KBM-7 (cell line): ENCODE measurements at regions not wholly inside any gene's neighbourhood (a gene's known extent, or its start where the extent isn't known, plus 50 kb on each side); places are given as distances from the start of the nearest gene placed in this dataset.
A peak's percentile ranks its signal among the peaks of the same experiment; 100 is the strongest.

Experiments
- DNase-seq: peaks from one replicate; pipeline ENCODE4 v3.0.0-alpha.2; 2015
- in situ Hi-C: fragments of 300-500 bp; cut with MboI; formaldehyde crosslinking; loops from 2 replicates; pipeline ENCODE4 v1.14.3; 2020; ENCODE audit warnings: low sequenced_read_pairs, low pct_unique_long_range_greater_than_20kb, mixed read lengths

DNA sequence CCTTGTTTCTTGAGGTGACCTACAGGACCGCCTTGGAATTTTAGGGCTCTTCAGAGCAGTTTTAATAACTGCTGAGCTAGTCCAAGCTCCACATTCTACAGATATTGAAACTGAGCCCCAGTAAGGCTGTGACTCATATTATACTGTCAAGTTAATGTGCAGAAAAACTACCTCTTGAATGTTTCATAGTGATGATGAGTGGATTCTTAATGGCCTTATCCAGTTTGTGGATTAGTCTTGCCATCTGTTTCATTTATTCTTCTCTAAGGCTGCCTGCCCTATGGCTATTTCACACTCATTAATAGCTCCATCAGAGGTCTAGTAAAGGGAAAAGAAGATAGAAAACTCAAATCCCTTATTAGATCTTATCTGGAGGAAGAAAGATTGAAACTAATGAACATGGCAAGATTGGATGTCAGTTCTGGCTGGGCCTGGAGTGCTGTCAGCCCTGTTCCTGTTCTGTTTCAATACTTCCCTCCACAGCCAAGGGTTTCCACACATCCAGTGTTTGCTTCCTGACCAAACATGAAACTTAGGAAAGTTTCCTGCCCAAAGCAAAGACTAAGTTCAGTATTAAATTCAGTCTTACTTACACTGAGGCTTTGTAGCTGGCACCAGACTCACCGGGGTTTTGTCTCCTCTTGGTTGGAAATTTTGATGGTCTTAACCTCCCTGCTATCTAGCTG, 215.6 kb upstream of the DMAC1 start:
- no peak for DNase-seq
- in situ Hi-C loops, result no loop called here

DNA sequence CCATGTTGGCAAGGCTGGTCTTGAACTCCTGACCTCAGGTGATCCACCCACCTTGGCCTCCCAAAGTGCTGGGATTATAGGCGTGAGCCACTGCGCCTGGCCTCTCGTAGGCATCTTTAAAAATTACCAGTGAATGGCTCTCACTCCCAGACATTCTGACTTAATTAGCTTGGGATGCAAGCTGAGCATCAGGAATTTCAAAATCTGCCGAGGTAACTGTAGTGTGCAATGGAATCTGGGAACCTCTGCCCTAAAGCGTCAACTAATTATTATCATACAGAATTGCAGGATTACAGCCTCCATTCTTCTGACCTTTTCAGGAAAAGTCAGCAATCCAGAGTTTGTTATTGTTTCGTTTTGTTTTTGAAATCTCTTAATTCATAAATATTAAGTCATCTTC, 213.4 kb upstream of the DMAC1 start:
- no peak for DNase-seq
- in situ Hi-C loops, result no loop called here

DNA sequence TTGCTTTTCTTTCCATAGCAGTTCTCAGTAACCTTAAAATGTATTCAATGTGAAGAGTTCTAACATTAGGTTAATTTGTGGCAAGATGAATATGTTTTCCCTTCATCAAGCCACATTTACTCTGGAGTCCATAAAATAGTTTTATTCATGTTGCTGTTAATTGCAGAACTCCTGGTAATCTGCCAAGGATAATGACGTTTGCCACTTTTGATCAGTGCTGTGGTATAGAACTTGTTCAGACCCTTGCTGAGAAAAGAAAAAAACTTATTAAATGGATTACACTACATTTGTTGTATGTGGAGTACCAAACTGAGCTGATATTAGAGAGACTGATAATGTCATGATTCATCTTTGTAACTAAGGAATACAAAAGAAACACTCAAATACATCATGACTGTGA, 212.4 kb upstream of the DMAC1 start:
- DNase-seq, result no peak
- in situ Hi-C loops, result no loop called here

DNA sequence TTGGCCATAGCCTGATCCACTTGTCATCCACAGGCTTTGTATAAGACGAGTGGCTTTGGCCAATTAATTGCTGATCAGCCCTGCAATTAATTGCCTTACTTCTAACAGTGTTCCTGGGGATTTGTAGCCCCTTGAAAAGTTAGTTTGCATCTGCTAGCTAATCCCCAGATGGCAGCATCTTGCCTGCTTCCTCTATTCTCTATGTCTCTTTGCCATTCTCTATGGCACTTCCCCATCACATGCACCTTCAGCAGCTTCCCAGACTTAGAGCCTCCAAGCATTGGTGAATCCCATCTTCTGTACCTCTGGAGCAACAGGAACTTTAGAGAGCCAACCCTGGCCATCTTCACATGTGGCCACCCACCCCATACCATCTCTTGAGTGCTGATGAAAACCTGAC, 197.0 kb upstream of the DMAC1 start:
- in situ Hi-C loops, result no loop called here
- no peak for DNase-seq

DNA sequence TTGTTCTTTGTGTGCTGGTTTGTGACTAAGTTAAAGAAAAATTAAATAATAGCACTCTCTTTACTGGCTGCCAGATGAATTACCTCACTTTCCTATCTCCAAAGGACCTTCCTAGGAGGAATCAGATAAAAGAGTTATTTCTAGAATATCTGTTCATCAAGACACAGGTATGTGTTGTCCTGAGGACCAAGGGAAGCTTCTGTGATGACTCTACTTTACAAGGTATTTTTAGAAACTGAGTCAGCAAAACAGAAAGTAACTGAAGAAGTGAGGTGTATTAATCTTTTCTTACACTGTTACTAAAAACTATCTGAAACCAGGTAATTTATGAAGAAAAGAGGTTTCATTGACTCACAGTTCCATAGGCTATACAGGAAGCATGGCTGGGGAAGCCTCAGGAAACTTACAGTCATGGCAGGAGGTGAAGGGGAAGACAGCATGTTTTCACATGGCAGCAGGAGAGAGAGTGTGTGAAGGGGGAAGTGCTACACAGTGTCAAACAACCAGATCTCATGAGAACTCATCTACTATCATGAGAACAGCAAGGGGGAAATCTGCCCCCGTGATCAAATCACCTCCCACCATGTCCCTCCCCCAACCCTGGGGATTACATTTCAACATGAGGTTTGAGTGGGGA, 189.2 kb upstream of the DMAC1 start:
- in situ Hi-C loops, result no loop called here

DNA sequence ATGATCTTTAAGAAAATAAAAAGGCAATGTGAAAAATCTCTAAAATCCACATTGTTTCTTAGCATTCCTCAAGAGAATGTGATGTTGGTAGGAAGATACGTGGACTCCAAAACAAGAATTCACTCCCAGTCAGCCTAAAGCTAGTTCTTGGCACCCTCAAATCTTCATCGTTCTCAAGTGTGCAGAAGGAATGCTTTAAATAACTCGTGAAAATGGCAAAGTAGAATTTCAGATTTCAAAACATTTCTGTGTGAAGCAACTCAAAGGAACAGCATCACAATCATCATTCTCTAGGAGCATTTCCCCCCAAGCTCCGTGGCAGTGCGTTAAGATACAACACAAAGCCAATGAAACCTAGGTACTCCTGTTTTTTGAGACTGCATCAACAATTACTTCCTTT, 185.1 kb upstream of the DMAC1 start:
- no peak for DNase-seq
- in situ Hi-C loops, result no loop called here

More for the DNA sequence above, 189.2 kb upstream of the DMAC1 start:
- DNase-seq, result no peak

DNA sequence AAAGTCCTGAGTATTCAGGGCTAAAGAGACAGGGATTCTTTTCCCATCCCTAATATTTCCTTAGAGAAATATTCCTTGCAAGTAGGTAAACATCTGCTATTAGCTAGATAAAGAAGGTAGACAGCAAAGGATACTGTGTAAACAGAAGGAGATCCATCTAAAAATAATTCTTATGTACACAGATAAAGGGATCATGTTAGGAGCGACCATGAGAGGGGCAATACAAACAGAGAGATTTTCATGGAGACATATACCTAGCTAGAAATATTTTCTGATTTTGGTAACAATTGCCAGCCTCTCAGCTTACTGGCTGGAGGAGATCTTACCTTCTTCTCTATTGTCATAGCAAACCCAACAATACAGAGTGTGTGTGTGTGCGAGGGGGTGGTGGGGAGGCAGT, 184.6 kb upstream of the DMAC1 start:
- no peak for DNase-seq
- in situ Hi-C loops, result no loop called here

DNA sequence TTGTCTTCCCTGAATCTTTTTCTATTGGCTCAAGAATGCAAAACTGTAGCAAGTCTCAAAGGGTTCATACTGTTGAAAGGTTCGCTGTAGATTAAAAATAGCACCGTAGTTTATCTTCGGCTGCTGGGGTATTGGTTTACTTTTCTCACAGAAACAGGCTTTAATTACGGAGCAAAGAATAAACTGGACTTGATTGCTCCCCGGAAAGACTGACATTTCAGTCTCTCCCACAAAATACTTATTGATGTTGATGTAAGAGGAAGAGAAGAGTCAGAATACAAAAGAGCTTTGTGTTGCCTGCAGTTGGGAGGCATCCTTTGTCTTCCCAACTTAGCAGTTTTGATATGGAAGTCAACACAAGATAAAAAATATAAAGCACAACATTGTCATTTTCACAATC, 183.9 kb upstream of the DMAC1 start:
- DNase-seq, result no peak
- in situ Hi-C loops, result no loop called here

DNA sequence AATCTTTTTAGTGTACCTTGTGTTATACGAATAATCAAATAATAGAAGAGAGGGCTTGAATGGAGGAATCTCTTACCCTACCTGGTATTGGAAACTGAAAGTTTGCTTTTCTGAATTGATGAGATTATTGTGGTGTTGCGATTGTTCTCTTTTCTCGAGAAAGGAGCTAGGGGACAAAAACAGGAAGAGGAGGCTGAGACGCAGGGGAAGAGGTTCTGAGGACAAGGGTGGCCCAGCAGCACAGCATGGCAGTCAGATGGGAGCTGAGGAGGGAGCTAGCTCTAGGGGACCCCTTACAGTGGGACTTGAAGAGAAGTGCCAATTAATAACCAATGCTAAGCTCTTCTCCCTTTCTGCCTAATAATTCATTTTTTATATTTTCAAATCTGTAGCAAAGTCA, 183.3 kb upstream of the DMAC1 start:
- DNase-seq, result no peak
- in situ Hi-C loops, result no loop called here

DNA sequence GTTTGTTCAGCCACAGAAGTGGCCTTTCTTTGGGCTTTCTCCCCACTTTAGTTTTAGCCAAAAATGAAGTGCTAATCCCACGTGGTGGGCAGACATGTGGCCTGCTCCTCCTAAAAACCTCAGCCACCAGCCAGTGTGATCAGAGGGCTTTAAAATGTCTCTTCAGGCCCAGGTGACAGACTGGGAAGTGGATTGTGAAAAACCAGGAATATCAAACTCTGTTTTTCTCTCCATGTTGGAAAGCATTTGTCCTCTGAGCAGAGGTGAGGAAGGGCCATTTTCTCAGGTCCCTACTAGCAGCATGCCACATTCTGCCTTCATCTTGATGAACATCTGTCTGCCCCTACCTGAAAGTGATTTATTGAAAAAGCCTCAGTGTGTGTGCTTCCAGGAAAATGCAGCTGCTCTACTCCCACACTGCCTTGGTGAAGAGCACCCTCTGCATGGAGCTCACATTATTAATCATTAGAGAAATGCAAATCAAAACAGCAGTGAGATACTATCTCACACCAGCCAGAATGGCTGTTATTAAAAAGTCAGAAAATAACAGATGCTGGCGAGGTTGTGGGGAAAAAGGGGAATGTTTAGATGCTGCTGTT, 181.2 kb upstream of the DMAC1 start:
- in situ Hi-C loops, result no loop called here
- no peak for DNase-seq

DNA sequence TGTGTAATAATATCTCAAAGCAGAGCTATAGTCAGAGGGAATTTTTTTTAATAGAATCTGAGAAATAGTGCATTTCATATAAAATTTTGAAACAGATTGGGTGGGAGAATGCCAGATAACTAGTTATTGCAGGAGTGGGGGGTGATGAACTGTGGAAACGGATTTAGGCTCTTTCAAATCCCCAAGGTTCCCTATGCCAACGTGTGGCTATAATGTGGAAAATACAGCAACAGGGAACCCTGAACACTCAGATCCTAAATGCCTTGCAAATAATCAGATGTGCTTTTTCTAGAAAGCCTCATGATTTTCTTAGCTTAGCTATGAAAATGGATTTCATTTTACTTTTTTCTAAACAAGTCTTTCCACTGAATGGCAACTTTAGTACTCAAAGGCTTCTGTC, 180.5 kb upstream of the DMAC1 start:
- in situ Hi-C loops, result no loop called here

DNA sequence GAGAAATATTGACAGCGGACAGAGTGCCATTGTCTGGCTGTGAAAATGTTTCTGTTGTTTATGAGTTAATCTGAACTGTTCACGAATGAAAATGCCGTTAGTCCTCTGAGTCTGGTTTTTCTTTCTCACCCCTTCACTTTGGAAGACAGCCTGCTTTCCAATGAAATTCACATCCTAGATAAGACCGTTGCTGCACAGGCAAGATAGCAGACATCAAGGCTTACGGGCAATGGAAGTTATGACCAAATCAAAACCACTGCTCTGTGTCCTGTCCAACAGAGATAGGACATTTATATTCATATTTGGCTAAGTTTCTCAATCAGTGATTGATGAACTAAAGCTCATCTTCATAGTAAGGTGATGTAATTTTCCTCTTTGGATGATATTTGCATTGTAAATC, 180.0 kb upstream of the DMAC1 start:
- DNase-seq, result no peak
- in situ Hi-C loops, result no loop called here

More for the DNA sequence above, 180.5 kb upstream of the DMAC1 start:
- DNase-seq, result no peak

DNA sequence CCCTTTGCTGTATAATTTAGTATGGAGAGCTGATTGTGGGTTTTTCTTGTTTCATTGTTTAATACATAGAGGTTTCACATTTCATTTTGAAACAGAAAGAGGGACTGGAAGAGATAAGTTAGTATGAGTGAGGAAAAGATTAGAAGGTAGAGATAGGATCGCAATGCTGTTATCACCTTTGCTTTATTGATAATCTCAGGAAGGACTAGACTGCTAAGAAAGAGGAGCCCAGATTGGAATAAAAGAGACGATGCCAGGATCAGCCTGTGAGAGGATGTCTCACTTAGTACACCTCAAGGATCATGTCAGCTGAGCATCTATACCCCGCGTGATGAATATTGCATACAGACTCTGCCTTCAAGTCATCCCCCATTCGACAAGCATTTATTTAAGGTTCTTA, 178.0 kb upstream of the DMAC1 start:
- no peak for DNase-seq
- in situ Hi-C loops, result no loop called here

DNA sequence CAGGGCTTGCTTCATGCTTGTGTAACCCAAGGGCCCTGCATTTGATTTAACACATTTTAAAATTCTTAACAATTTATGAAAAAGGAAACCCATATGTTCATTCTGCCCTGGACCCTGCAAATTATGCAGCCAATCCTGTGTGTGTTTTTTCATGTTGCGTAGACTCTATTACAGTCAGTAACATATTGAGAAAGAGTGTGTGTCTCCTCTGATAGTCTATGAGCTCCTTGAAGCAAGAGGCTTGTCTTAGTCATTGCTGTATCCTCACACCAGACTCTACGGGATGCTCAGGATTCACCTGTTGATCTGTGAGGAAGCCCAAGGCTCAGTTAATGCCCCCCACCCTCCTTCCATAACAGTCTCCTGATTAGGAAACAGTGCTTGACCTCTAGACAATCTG, 177.3 kb upstream of the DMAC1 start:
- no peak for DNase-seq
- in situ Hi-C loops, result no loop called here

DNA sequence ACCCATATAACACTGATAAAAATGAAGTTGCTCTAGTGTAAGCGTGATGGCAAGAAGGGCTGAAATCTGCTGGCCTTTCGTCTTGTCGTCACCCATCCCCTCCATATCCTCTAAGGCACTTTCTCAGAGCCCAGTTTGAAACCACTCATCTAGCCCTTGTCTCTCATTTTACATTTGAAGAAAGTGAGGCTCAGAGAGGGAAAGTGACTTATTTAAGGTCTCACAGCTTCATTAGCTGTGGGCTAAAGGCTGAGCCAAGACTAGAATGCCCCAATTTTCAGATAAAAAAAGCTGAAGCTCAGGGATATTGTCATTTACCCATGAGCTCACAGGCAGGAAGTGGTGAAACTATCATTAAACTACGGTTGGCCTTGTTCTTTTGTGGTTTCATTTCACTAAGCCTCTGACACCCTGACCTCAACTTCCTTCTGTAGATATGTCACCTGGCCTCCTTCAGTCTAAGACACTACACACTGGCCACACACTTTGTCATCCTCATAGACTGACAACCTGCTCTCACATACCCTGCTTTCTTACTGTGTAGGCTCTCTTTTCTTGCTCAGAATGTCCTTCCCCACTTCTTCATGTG, 176.7 kb upstream of the DMAC1 start:
- in situ Hi-C loops, result no loop called here

DNA sequence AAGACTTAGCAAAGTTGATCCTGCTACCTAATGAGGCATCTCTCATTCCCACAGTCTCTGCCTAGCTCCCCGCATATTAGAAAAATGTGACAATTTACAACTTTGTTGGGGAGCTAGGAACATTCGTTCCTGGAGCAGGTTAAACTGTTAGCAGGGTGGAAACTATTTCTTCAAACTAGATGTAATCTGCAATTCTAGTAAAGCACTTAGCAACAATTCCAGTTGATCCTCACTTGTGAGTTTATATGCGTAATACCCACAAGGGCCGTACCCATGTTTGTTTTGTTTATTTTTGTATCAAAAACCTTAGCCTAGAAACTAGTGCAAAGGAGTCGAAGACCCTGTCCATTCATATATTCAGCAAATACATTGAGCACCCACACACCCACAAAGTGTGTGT, 175.8 kb upstream of the DMAC1 start:
- no peak for DNase-seq
- in situ Hi-C loops, result no loop called here

More for the DNA sequence above, 176.7 kb upstream of the DMAC1 start:
- peak; percentile 87 for DNase-seq

DNA sequence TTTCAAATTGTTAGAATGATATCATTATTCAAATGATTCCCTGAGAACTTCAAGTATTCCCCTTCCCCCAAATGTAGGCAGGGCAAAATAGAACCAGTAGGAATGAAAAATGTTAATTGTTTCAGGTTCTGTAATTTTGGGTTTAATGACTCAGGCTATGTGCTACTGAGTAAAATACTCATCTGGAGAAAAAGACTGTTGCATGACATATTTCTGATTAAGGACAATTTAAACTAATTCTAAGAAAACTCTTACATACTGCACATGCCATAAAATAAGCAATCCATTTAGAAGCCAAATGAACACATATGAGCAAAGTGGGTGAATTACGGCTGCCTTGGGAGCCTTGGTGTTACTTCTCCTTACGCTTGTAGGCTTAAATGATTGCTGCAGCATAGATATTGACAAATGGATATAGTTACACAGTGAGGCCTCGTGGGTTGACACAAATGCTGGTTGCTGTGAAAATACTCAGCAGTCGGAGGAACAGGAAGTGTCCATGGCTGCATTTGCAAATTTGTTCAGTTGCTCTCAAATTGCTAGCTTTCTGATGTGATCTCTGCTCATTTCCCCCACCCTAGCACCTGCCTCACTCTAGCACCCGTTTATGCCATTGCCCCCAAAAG, 174.9 kb upstream of the DMAC1 start:
- peak; percentile 28 for DNase-seq
- in situ Hi-C loops, result no loop called here

DNA sequence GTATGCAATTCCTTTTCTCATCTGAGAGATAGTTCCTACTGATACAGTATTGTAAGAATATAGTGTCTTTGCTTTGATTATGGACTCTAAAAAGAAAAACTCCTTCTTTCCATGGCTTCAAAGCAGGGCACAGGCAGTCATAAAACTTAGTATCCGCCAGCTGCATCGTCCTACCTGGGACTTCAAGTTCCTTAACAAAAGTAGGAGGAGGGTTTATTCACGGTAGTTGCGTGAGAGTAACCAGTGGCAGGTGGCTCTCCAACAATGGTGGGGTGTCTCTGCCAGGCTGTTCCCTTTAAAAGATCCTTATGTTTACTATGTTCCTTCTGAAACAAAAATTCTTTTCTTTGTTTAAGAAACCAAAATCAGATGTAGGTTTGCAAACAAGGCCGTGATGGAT, 173.5 kb upstream of the DMAC1 start:
- in situ Hi-C loops, result no loop called here

DNA sequence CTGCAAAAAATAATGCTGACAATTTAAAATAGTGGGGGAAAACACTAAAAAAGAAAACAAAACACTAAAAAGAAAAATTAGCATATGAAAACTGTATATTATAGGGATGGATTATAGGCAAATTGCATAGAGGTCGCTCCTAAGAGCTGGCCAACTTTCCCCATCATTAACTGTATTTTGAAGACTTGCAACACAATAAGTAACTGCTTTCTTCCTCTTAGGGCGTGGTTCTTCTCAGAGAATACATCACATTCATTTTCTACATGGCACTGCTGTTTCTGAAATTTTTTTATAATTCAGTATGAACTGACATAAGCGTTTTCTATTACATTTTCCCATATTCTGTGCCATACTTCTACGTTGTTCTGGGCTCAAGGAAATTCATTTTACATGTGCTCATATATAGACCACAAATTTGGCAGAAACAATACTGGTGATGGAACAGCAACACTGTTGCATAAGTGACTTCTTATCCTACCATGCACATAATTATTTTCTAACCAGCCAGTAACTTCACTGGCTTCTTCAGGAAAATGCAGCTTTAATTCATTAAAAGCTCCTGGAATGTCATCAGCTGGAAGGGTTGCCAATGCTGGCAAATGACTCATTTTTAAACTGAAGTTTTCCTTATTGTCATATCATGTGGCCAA, 171.2 kb upstream of the DMAC1 start:
- in situ Hi-C loops, result no loop called here
- DNase-seq, result no peak

More for the DNA sequence above, 173.5 kb upstream of the DMAC1 start:
- DNase-seq, result no peak

DNA sequence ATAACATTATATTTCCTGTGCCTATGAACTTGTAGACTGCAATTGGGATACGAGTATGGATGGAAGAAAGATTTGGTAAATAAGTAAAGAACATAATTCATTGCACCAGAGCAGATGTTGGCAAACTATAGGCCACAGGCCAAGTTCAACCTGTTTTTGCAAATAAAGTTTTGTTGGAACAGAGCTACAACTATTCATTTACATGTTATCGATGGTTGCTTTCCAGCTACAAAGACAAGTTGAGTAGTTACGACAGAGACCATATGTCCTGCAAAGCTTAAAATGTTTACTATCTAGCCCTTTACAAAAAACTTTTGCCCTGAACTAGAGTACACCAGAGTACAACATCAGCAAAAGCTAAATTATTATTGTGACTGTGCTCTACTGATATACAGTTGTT, 169.1 kb upstream of the DMAC1 start:
- in situ Hi-C loops, result no loop called here
- no peak for DNase-seq
